H1 (cell line): ENCODE measurements at regions not wholly inside any gene's neighbourhood (a gene's known extent, or its start where the extent isn't known, plus 50 kb on each side); places are given as distances from the start of the nearest gene placed in this dataset.

Experiments
- CTCF ChIA-PET: fragments of 300-600 bp; sonication (Branson Sonifier 250); formaldehyde crosslinking; loops from one replicate; lab custom pipeline; 2021; ENCODE audit not compliant: partially characterized antibody; lab: Charles Lee
- POLR2A ChIA-PET: fragments of 300-600 bp; sonication (Branson Sonifier 250); formaldehyde crosslinking; loops from one replicate; lab custom pipeline; 2021; ENCODE audit warnings: inconsistent platforms; ENCODE audit not compliant: partially characterized antibody; lab: Charles Lee
- DNase-seq, 2 experiments: peaks; one replicate each; pipeline versions ENCODE4 v3.0.0 to v3.0.0-alpha.2; 2010 to 2022; ENCODE audit warnings: low spot score in 2 of 2, low read depth in 1 of 2, mixed read lengths in 1 of 2
- FAIRE-seq: peaks from 2 replicates; lab custom pipeline; 2011; peaks lifted over from hg19 to GRCh38; lab: Jason Lieb, UNC
- H2AFZ ChIP-seq: 2 replicates; pipeline ENCODE4 v1.8.1; 2012; ENCODE audit warnings: low read length, inconsistent platforms
- H2AK5ac ChIP-seq: 2 replicates; pipeline ENCODE4 v1.6.1; 2013; ENCODE audit warnings: low read depth, low read length
- H2BK120ac ChIP-seq: replicated peaks from 2 replicates; pipeline ENCODE3; 2013; ENCODE audit warnings: low read depth, low read length, inconsistent platforms
- H2BK12ac ChIP-seq: 2 replicates; pipeline ENCODE4 v1.6.1; 2013; ENCODE audit warnings: low read depth, low read length
- H2BK15ac ChIP-seq: 2 replicates; pipeline ENCODE4 v1.6.1; 2013; ENCODE audit warnings: low read length
- H2BK20ac ChIP-seq: 2 replicates; pipeline ENCODE4 v1.6.1; 2013; ENCODE audit warnings: low read length
- H2BK5ac ChIP-seq: 2 replicates; pipeline ENCODE4 v1.6.1; 2013; ENCODE audit warnings: low read depth, low read length
- H3K14ac ChIP-seq: 2 replicates; pipeline ENCODE4 v1.6.1; 2013; ENCODE audit warnings: inconsistent platforms; ENCODE audit not compliant: insufficient read length
- H3K18ac ChIP-seq: 2 replicates; pipeline ENCODE4 v1.6.1; 2013; ENCODE audit warnings: low read length; ENCODE audit errors: extremely low read depth
- H3K23ac ChIP-seq: 2 replicates; pipeline ENCODE4 v1.6.1; 2013; ENCODE audit warnings: inconsistent platforms; ENCODE audit not compliant: insufficient read length
- H3K23me2 ChIP-seq: 2 replicates; pipeline ENCODE4 v1.6.1; 2013; ENCODE audit warnings: low read depth, low read length
- H3K27ac ChIP-seq: 2 replicates; pipeline ENCODE4 v1.6.1; 2011; ENCODE audit warnings: low read depth, low read length, inconsistent platforms
- H3K27me3 ChIP-seq, 4 experiments: replicated peaks in 1 of 4; 1 replicate in 1 of 4; 2 replicates in 3 of 4; pipeline versions ENCODE4 v1.6.1 to v1.8.1; 2011 to 2013; ENCODE audit warnings: low read length in 3 of 4, mild to moderate bottlenecking in 3 of 4, inconsistent platforms in 2 of 4, mixed read lengths in 2 of 4, moderate library complexity in 1 of 4; ENCODE audit not compliant: control insufficient read depth in 3 of 4, insufficient read depth in 3 of 4; ENCODE audit errors: extremely low read depth in 1 of 4
- H3K36me3 ChIP-seq, 4 experiments: 2 replicates each; pipeline versions ENCODE4 v1.6.1 to v1.8.1; 2011 to 2013; ENCODE audit warnings: mild to moderate bottlenecking in 4 of 4, low read length in 3 of 4, moderate library complexity in 2 of 4, control low read depth in 1 of 4, inconsistent platforms in 1 of 4; ENCODE audit not compliant: insufficient read depth in 4 of 4, control insufficient read depth in 2 of 4
- H3K4ac ChIP-seq: replicated peaks from 2 replicates; pipeline ENCODE3; 2013; ENCODE audit warnings: low read length, low read depth, mixed read lengths, inconsistent platforms; ENCODE audit not compliant: insufficient read length
- H3K4me1 ChIP-seq, 4 experiments: replicated peaks in 1 of 4; 1 replicate in 1 of 4; 2 replicates in 3 of 4; pipeline versions ENCODE4 v1.6.1 to v1.8.1; 2011 to 2013; ENCODE audit warnings: low read length in 3 of 4, inconsistent platforms in 2 of 4, mixed read lengths in 1 of 4; ENCODE audit not compliant: insufficient read depth in 4 of 4, control insufficient read depth in 3 of 4
- H3K4me2 ChIP-seq, 2 experiments: 2 replicates each; pipeline versions ENCODE4 v1.6.1 to v1.8.1; 2011 to 2013; ENCODE audit warnings: low read depth in 2 of 2, low read length in 2 of 2, control low read depth in 1 of 2, inconsistent platforms in 1 of 2, mild to moderate bottlenecking in 1 of 2; ENCODE audit not compliant: insufficient read depth in 1 of 2
- H3K4me3 ChIP-seq, 4 experiments: fragments of 200-600, 300-600 bp in 1 of 4; sonication (generic), shearing (Covaris generic), sonication (Bioruptor Twin) in 1 of 4; 2 replicates each; pipeline versions ENCODE4 v1.5.1 to v1.8.1; 2011 to 2016; ENCODE audit warnings: low read length in 4 of 4, low read depth in 3 of 4, control low read depth in 2 of 4, inconsistent platforms in 2 of 4, mild to moderate bottlenecking in 2 of 4, mixed read lengths in 1 of 4, moderate library complexity in 1 of 4; ENCODE audit not compliant: insufficient read depth in 2 of 4; ENCODE audit errors: extremely low read depth in 1 of 4
- H3K56ac ChIP-seq: replicated peaks from 2 replicates; pipeline ENCODE3; 2013; ENCODE audit warnings: low read depth, mild to moderate bottlenecking, mixed read lengths, low read length, inconsistent platforms; ENCODE audit not compliant: insufficient read length
- H3K79me1 ChIP-seq: 2 replicates; pipeline ENCODE4 v1.6.1; 2013; ENCODE audit warnings: low read depth, low read length, control low read depth
- H3K79me2 ChIP-seq, 2 experiments: 2 replicates each; pipeline versions ENCODE4 v1.6.1 to v1.8.1; 2012 to 2013; ENCODE audit warnings: low read length in 2 of 2, mild to moderate bottlenecking in 2 of 2, inconsistent platforms in 1 of 2; ENCODE audit not compliant: insufficient read depth in 2 of 2, control insufficient read depth in 1 of 2
- H3K9ac ChIP-seq, 4 experiments: replicated peaks in 1 of 4; 1 replicate in 1 of 4; 2 replicates in 3 of 4; pipeline versions ENCODE4 v1.6.1 to v1.8.1; 2011 to 2013; ENCODE audit warnings: low read depth in 3 of 4, low read length in 3 of 4, control low read depth in 2 of 4, mild to moderate bottlenecking in 2 of 4, moderate library complexity in 2 of 4, inconsistent platforms in 1 of 4; ENCODE audit errors: extremely low read depth in 1 of 4
- H3K9me3 ChIP-seq, 2 experiments: 2 replicates each; pipeline versions ENCODE4 v1.6.1 to v1.8.1; 2012 to 2013; ENCODE audit warnings: mild to moderate bottlenecking in 2 of 2, moderate library complexity in 2 of 2, control low read depth in 1 of 2, inconsistent platforms in 1 of 2, low read depth in 1 of 2, low read length in 1 of 2, mixed read lengths in 1 of 2; ENCODE audit not compliant: insufficient read depth in 2 of 2
- H4K20me1 ChIP-seq, 2 experiments: replicated peaks in 1 of 2; 2 replicates each; pipeline versions ENCODE3 to v1.8.1; 2011 to 2013; ENCODE audit warnings: inconsistent platforms in 2 of 2, low read length in 2 of 2, mild to moderate bottlenecking in 1 of 2; ENCODE audit not compliant: insufficient read depth in 2 of 2, control insufficient read depth in 1 of 2
- H4K5ac ChIP-seq: 2 replicates; pipeline ENCODE4 v1.6.1; 2013; ENCODE audit warnings: low read length, low read depth, mixed read lengths, inconsistent platforms; ENCODE audit not compliant: insufficient read length
- H4K8ac ChIP-seq: 2 replicates; pipeline ENCODE4 v1.8.0; 2013; ENCODE audit warnings: mild to moderate bottlenecking, moderate library complexity, low read length, inconsistent platforms; ENCODE audit not compliant: insufficient read depth; ENCODE audit errors: extremely low read depth
- H4K91ac ChIP-seq: replicated peaks from 2 replicates; pipeline ENCODE3; 2013; ENCODE audit warnings: low read length, mixed read lengths, inconsistent platforms; ENCODE audit not compliant: insufficient read length
- KDM4A ChIP-seq: IDR thresholded peaks from one replicate; pipeline ENCODE4 v1.7.1; 2012; ENCODE audit warnings: low read depth, mild to moderate bottlenecking, moderate library complexity, low read length, inconsistent platforms; ENCODE audit not compliant: severe bottlenecking
- KDM5A ChIP-seq: fragments of 200-600 bp; IDR thresholded peaks from 2 replicates; pipeline ENCODE4 v1.7.1; 2012; ENCODE audit warnings: mild to moderate bottlenecking, low read length, inconsistent platforms, mixed read lengths
- NANOG ChIP-seq: IDR thresholded peaks from 2 replicates; pipeline ENCODE4 v1.6.1; 2011; ENCODE audit warnings: low read length, low read depth, mild to moderate bottlenecking, inconsistent platforms; ENCODE audit not compliant: insufficient read depth, poor library complexity, severe bottlenecking
- POLR2AphosphoS5 ChIP-seq: IDR thresholded peaks from 2 replicates; pipeline ENCODE4 v1.6.1; 2011; ENCODE audit warnings: low read depth, low read length
- RAD21 ChIP-seq, 2 experiments: IDR thresholded peaks in 1 of 2; conservative IDR thresholded peaks in 1 of 2; 2 replicates each; pipeline ENCODE4 v1.6.1; 2011; ENCODE audit warnings: low read depth in 2 of 2, low read length in 2 of 2, improper control_type of control experiment in 1 of 2, inconsistent platforms in 1 of 2, mild to moderate bottlenecking in 1 of 2, moderate library complexity in 1 of 2
- RNF2 ChIP-seq: fragments of 200-900, 300-1000 bp; sonication (generic); IDR thresholded peaks from 2 replicates; pipeline ENCODE4 v1.7.1; 2016; ENCODE audit warnings: borderline replicate concordance, low read depth, mild to moderate bottlenecking, antibody characterized with exemption, low read length; ENCODE audit not compliant: poor library complexity, severe bottlenecking; ENCODE audit errors: missing control alignments
- RXRA ChIP-seq: IDR thresholded peaks from 2 replicates; pipeline ENCODE4 v1.6.1; 2011; ENCODE audit warnings: low read depth, mild to moderate bottlenecking, low read length, moderate library complexity; ENCODE audit not compliant: insufficient read depth
- YY1 ChIP-seq: IDR thresholded peaks from 2 replicates; pipeline ENCODE4 v1.6.1; 2011; ENCODE audit warnings: low read depth, mild to moderate bottlenecking, low read length
- WGBS, 2 experiments: shearing (Covaris generic) in 1 of 2; methylation state at CpG; one replicate each; pipeline versions ENCODE4 v1.1.6 to v1.1.7; 2013 to 2015; ENCODE audit warnings: low lambda C conversion rate in 2 of 2, mixed read lengths in 2 of 2, inconsistent platforms in 1 of 2, low coverage in 1 of 2, missing lambda C conversion rate in 1 of 2; ENCODE audit not compliant: insufficient replicate concordance in 2 of 2, insufficient coverage in 1 of 2, insufficient read length in 1 of 2; ENCODE audit errors: extremely low coverage in 1 of 2, missing lambda C conversion rate in 1 of 2; 5-methylcytosine and 5-hydroxymethylcytosine counted together

GRCh38 chr12:76275511-76276093 is 72.6 kb downstream of the BBS10 start:
- H2AFZ ChIP-seq: no peak overlapping the region
- POLR2A ChIA-PET: no interaction called here
- TF ChIP-seq RXRA: no peak
- no peak for TF ChIP-seq RNF2
- TF ChIP-seq KDM5A: no peak
- no peak for TF ChIP-seq YY1
- no peak for TF ChIP-seq KDM4A
- no peak for TF ChIP-seq NANOG
- no peak for TF ChIP-seq RAD21 (IDR thresholded peaks at IDR 0.05 in 1 of 2, conservative IDR thresholded peaks at IDR 0.05 in 1 of 2; ENCODE audit: low read depth in 2 of 2, low read length in 2 of 2)
- no peak for TF ChIP-seq POLR2AphosphoS5

More at GRCh38 chr12:76275511-76276093, 72.6 kb downstream of the BBS10 start:
- no peak overlapping the region for H2BK20ac ChIP-seq
- no peak for DNase-seq
- H3K4ac ChIP-seq: no peak overlapping the region
- H3K4me2 ChIP-seq: no peak overlapping the region
- no peaks in the 10 kb centered on the region for H3K27me3 ChIP-seq
- no peak overlapping the region for H2BK120ac ChIP-seq
- H2AK5ac ChIP-seq: no peak overlapping the region
- H3K4me1 ChIP-seq: peaks cover 0 to 6% (median 3%) of the 10 kb centered on the region in 4 experiments; a peak in 2 of 7 replicates
- H3K36me3 ChIP-seq: no peaks in the 10 kb centered on the region
- H3K9ac ChIP-seq: no peak overlapping the region
- H3K4me3 ChIP-seq: no peak overlapping the region
- H3K23ac ChIP-seq: no peak overlapping the region
- no peak for FAIRE-seq
- no peaks in the 10 kb centered on the region for H3K9me3 ChIP-seq
- no peak overlapping the region for H2BK5ac ChIP-seq
- no peak overlapping the region for H2BK15ac ChIP-seq
- no peak overlapping the region for H2BK12ac ChIP-seq
- CTCF ChIA-PET: no interaction called here
- no peaks in the 10 kb centered on the region for H4K20me1 ChIP-seq
- no peaks in the 10 kb centered on the region for H3K79me2 ChIP-seq
- H4K5ac ChIP-seq: no peak overlapping the region
- H3K79me1 ChIP-seq: no peaks in the 10 kb centered on the region
- no peak overlapping the region for H4K91ac ChIP-seq
- H3K23me2 ChIP-seq: no peaks in the 10 kb centered on the region
- no peak overlapping the region for H3K56ac ChIP-seq
- WGBS, 2 experiments: 85% methylated on average over 5 of the region's 5 CpGs; no CpG with 5 or more reads in 1 of the 2 experiments
- H3K18ac ChIP-seq: no peak overlapping the region
- no peak overlapping the region for H3K14ac ChIP-seq
- H4K8ac ChIP-seq: no peak overlapping the region
- H3K27ac ChIP-seq: no peak overlapping the region
